Retinal pigment epithelial cell (primary cell): ENCODE measurements at regions not wholly inside any gene's neighbourhood (a gene's known extent, or its start where the extent isn't known, plus 50 kb on each side); places are given as distances from the start of the nearest gene placed in this dataset.
A peak's percentile ranks its signal among the peaks of the same experiment; 100 is the strongest.
"Not testable (repeated sequence)": the region's sequence is repeated elsewhere in the genome, so short reads cannot be mapped to it uniquely, and the experiment has no call there.

ENCODE experiments used
- DNase-seq: peaks from one replicate; pipeline ENCODE4 v3.0.0-alpha.2; 2010; ENCODE audit warnings: low read depth
- H3K4me3 ChIP-seq: 2 replicates; pipeline ENCODE4 v1.5.1; 2011; ENCODE audit warnings: mild to moderate bottlenecking, low read length, control low read depth, moderate library complexity
- CTCF ChIP-seq: conservative IDR thresholded peaks from 2 replicates; pipeline ENCODE4 v1.5.1; 2011; ENCODE audit warnings: low read depth, low read length, control low read depth, inconsistent platforms

GRCh38 chr5:34455098-34455497, 201.0 kb upstream of the RAI14 start:
- no peak for TF ChIP-seq CTCF
- no peak for DNase-seq
- no peak overlapping the region for H3K4me3 ChIP-seq

GRCh38 chr5:34459908-34460307, 196.2 kb upstream of the RAI14 start:
- H3K4me3 ChIP-seq = no peak overlapping the region
- no peak for DNase-seq
- TF ChIP-seq CTCF = no peak

- no peak overlapping the region for H3K4me3 ChIP-seq
- TF ChIP-seq CTCF = no peak
- DNase-seq = no peak
These were observed 195.6 kb upstream of the RAI14 start for GRCh38 chr5:34460496-34460895.

GRCh38 chr5:34464829-34465228, 191.3 kb upstream of the RAI14 start:
- H3K4me3 ChIP-seq = no peak overlapping the region
- DNase-seq = no peak
- no peak for TF ChIP-seq CTCF

- not testable (repeated sequence) for DNase-seq, H3K4me3 ChIP-seq
- peak; percentile 1 for TF ChIP-seq CTCF
These were observed 190.8 kb upstream of the RAI14 start for GRCh38 chr5:34465301-34465700.

GRCh38 chr5:34466519-34467388, 189.4 kb upstream of the RAI14 start:
- DNase-seq = not testable (repeated sequence)

GRCh38 chr5:34467436-34467835, 188.7 kb upstream of the RAI14 start:
- no peak overlapping the region for H3K4me3 ChIP-seq
- no peak for DNase-seq
- no peak for TF ChIP-seq CTCF

More at GRCh38 chr5:34466519-34467388, 189.4 kb upstream of the RAI14 start:
- H3K4me3 ChIP-seq = not testable (repeated sequence)

- not testable (repeated sequence) for DNase-seq, H3K4me3 ChIP-seq
These were observed 188.1 kb upstream of the RAI14 start for GRCh38 chr5:34467984-34468383.
